Tibial artery (tissue), 4 donors: ENCODE measurements at regions not wholly inside any gene's neighbourhood (a gene's known extent, or its start where the extent isn't known, plus 50 kb on each side); places are given as distances from the start of the nearest gene placed in this dataset.
"Not testable (repeated sequence)": the region's sequence is repeated elsewhere in the genome, so short reads cannot be mapped to it uniquely, and the experiment has no call there.

Source experiments
- DNase-seq, 2 donors: peaks; one replicate each; pipeline ENCODE4 v3.0.0-alpha.2; 2019
- H3K27ac ChIP-seq, 2 donors: fragments of 200-600 bp; sonication (generic) in 1 of 2; 1 replicate in 1 of 2; 2 replicates in 1 of 2; pipeline ENCODE4 v1.5.1; 2018 to 2019; ENCODE audit warnings: mild to moderate bottlenecking in 1 of 2
- H3K27me3 ChIP-seq, 2 donors: fragments of 200-600 bp; sonication (generic) in 1 of 2; one replicate each; pipeline versions ENCODE4 v1.5.1 to v1.6.0; 2016 to 2019
- H3K36me3 ChIP-seq, 3 donors: fragments of 200-600 bp; sonication (generic) in 2 of 3; one replicate each; pipeline ENCODE4 v1.5.1; 2016 to 2019; ENCODE audit warnings: mild to moderate bottlenecking in 2 of 3
- H3K4me1 ChIP-seq, 4 donors: fragments of 200-600 bp; sonication (generic) in 2 of 4; 1 replicate in 3 of 4; 2 replicates in 1 of 4; pipeline ENCODE4 v1.5.1; 2016 to 2019
- H3K4me3 ChIP-seq, 2 donors: fragments of 200-600 bp; sonication (generic) in 1 of 2; 1 replicate in 1 of 2; 2 replicates in 1 of 2; pipeline ENCODE4 v1.5.1; 2018 to 2019; ENCODE audit warnings: mild to moderate bottlenecking in 2 of 2
- H3K9me3 ChIP-seq, 3 donors: fragments of 200-600 bp; sonication (generic) in 1 of 3; one replicate each; pipeline ENCODE4 v1.5.1; 2016 to 2019
- intact Hi-C: fragments of 100-400 bp; cut with DNase I; formaldehyde crosslinking; loops from one replicate; pipeline ENCODE4 v1.15.0; 2023; ENCODE audit warnings: low total_unique reads
- TF ChIP-seq, protein P1 (sequence below), 2 experiments: fragments of 200-600 bp in 1 of 2; fragments of 450-650 bp in 1 of 2; IDR thresholded peaks; one replicate each; pipeline ENCODE4 v1.5.1; 2017 to 2019; ENCODE audit warnings: antibody characterized with exemption in 2 of 2, mild to moderate bottlenecking in 1 of 2, moderate library complexity in 1 of 2

DNA sequence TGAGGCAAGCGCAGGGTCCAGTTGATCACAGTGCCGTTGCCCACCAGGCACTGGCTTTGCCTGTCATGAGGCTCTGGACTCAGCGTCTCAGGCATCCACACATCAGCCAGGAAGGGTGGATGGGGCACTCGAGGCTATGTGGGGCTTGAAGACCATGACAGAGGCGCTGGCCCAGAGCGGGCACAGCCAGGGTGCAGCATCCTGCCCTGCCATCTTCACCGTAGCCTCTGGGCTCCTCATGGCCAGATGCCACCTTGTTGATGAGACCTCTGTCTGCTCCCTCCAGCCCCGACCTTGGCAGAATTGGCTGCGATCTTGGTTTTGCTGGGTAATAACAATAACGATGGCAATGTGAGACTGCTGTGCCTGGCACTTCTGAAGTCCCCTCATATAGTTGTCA, 404.2 kb upstream of the IRX2 start:
- Histone ChIP-seq H3K4me1 (no peaks in the 10 kb centered on the region), H3K27ac (no peak overlapping the region), H3K36me3 (no peaks in the 10 kb centered on the region), H3K27me3 (peaks cover 0 to 2% of the 10 kb centered on the region in 2 donors), H3K9me3 (peaks cover 0 to 8% (median 0%) of the 10 kb centered on the region in 3 donors), H3K4me3 (no peak overlapping the region)
- intact Hi-C loops: no loop called here
- DNase-seq: no peak
- TF ChIP-seq, protein P1, sequence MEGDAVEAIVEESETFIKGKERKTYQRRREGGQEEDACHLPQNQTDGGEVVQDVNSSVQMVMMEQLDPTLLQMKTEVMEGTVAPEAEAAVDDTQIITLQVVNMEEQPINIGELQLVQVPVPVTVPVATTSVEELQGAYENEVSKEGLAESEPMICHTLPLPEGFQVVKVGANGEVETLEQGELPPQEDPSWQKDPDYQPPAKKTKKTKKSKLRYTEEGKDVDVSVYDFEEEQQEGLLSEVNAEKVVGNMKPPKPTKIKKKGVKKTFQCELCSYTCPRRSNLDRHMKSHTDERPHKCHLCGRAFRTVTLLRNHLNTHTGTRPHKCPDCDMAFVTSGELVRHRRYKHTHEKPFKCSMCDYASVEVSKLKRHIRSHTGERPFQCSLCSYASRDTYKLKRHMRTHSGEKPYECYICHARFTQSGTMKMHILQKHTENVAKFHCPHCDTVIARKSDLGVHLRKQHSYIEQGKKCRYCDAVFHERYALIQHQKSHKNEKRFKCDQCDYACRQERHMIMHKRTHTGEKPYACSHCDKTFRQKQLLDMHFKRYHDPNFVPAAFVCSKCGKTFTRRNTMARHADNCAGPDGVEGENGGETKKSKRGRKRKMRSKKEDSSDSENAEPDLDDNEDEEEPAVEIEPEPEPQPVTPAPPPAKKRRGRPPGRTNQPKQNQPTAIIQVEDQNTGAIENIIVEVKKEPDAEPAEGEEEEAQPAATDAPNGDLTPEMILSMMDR (IDR thresholded peaks at IDR 0.05): no peak

DNA sequence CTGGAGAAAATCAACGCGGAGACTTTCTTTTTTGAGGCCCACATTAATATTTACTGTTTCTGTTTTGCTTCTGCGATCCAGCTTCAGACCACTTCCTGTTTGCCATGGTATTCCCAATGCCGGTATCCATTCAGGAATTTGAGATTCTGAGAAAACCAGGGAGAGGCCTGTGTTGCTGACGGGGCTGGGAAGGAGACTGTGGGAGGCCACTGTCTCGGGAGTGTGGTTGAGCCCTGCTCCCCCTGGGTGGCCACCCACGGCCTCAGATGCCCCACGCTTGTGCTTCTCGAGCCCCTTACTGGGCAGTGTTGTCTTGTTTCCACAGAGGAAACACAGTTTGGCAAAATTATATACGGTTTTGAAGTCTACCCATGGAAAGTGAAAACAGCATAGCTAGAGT, 403.6 kb upstream of the IRX2 start:
- Histone ChIP-seq H3K27ac (no peak overlapping the region), H3K9me3 (peaks cover 0 to 8% (median 0%) of the 10 kb centered on the region in 3 donors), H3K36me3 (no peaks in the 10 kb centered on the region), H3K27me3 (peaks cover 0 to 6% of the 10 kb centered on the region in 2 donors), H3K4me3 (no peak overlapping the region), H3K4me1 (no peaks in the 10 kb centered on the region)
- TF ChIP-seq, protein P1 (IDR thresholded peaks at IDR 0.05): no peak
- intact Hi-C loops: no loop called here
- no peak for DNase-seq

DNA sequence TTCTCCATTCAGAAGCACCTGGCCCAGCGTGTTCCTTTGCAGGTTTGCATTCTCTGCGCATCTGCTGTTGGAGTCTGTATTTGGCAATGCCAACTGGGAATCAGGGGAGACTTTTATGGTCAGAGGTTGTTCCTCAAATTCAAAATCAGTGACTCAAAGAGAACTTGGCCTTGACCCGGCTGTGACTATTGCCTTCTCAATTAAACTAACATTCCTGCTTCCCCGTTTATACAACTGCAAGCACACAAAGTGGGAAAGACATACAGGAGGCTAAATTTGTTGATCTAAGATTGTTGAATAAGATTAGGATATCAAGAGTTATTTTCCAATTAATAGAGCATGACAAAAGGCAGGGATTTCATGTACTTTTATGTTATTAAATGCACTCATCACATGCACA, 402.4 kb upstream of the IRX2 start:
- no peaks in the 10 kb centered on the region for H3K4me1 ChIP-seq
- intact Hi-C loops: no loop called here
- DNase-seq: no peak
- TF ChIP-seq, protein P1 (IDR thresholded peaks at IDR 0.05): no peak
- H3K4me3 ChIP-seq: no peak overlapping the region
- H3K9me3 ChIP-seq: peaks cover 0 to 8% (median 0%) of the 10 kb centered on the region in 3 donors
- H3K27ac ChIP-seq: no peak overlapping the region
- no peaks in the 10 kb centered on the region for H3K36me3 ChIP-seq
- H3K27me3 ChIP-seq: peaks cover 0 to 6% of the 10 kb centered on the region in 2 donors

DNA sequence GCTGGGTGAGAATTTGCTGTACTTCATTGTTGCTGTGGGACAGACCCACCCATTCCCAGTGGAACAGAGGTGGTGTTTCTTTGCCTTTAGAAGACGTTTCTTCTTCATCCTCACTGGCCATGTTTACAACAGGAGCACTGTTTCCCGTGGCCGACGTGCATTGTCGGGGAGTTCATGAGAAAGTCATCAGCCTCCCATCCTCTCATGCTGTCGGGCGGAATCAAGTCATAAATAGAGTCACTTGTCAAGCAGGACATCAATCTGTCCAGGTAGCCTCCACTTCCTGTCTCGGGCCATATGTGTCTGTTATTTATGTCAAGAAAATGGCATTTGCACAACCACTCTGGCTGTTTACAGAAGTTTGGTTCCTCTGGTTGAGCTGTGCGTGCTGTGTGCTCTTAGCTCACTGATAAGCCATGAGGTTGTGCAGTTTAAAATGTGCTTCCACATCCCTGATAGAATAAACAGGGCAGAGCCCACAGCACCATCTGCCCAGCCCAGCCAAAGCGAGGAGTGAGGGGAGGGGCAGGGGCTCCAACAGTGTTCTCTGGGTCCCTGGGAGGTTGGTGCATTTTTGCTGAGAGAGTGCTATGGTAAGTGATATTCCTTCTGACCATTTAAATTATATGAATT, 401.9 kb upstream of the IRX2 start:
- Histone ChIP-seq H3K9me3 (peaks cover 0 to 8% (median 0%) of the 10 kb centered on the region in 3 donors), H3K27ac (no peak overlapping the region), H3K4me1 (no peaks in the 10 kb centered on the region), H3K27me3 (peaks cover 0 to 6% of the 10 kb centered on the region in 2 donors), H3K36me3 (no peaks in the 10 kb centered on the region), H3K4me3 (no peak overlapping the region)
- intact Hi-C loops: no loop called here
- TF ChIP-seq, protein P1 (IDR thresholded peaks at IDR 0.05): no peak
- no peak for DNase-seq

DNA sequence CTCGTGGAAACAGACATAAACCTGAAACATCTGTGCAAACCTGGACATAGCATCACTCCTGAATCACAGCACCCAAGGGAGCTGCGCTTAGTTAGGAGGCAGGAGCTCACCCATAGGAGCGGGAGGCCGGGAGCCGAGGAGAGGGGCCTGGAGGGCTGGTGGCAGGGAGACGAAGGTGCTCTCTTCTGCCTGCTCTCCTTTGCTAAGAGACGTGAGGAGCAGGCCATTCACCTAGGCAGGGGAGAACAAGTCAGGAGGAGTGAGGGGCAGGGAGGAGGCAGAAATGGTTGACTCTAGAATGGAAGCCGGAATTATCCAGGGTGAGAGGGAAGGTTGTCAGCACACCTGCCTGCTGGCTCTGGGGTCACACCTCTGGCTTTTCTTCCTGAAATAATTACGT, 398.4 kb upstream of the IRX2 start:
- Histone ChIP-seq H3K4me1 (no peaks in the 10 kb centered on the region), H3K36me3 (no peaks in the 10 kb centered on the region), H3K27me3 (peaks cover 0 to 6% of the 10 kb centered on the region in 2 donors), H3K9me3 (peaks cover 0 to 8% (median 0%) of the 10 kb centered on the region in 3 donors), H3K4me3 (no peak overlapping the region), H3K27ac (no peak overlapping the region)
- TF ChIP-seq, protein P1 (IDR thresholded peaks at IDR 0.05): no peak
- DNase-seq: no peak
- intact Hi-C loops: no loop called here

DNA sequence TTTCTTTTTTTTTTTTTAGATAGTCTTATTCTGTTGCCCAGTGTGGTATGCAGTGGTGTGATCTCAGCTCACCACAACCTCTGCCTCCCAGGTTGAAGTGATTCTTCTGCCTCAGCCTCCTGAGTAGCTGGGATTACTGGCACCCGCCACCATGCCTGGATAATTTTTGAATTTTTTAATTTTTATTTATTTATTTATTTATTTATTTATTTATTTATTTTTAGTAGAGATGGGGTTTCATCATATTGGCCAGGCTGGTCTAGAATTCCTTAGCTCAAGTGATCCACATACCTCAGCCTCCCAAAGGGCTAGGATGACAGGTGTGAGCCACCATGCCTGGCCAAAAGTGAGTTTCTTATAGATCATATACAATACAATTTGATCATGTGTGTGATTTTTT, 395.9 kb upstream of the IRX2 start:
- H3K36me3 ChIP-seq, DNase-seq, H3K9me3 ChIP-seq, H3K4me1 ChIP-seq, H3K4me3 ChIP-seq, H3K27me3 ChIP-seq, H3K27ac ChIP-seq, intact Hi-C loops: not testable (repeated sequence)
